ENCODE measurements at regions not wholly inside any gene's neighbourhood (a gene's known extent, or its start where the extent isn't known, plus 50 kb on each side); places are given as distances from the start of the nearest gene placed in this dataset.

DNA sequence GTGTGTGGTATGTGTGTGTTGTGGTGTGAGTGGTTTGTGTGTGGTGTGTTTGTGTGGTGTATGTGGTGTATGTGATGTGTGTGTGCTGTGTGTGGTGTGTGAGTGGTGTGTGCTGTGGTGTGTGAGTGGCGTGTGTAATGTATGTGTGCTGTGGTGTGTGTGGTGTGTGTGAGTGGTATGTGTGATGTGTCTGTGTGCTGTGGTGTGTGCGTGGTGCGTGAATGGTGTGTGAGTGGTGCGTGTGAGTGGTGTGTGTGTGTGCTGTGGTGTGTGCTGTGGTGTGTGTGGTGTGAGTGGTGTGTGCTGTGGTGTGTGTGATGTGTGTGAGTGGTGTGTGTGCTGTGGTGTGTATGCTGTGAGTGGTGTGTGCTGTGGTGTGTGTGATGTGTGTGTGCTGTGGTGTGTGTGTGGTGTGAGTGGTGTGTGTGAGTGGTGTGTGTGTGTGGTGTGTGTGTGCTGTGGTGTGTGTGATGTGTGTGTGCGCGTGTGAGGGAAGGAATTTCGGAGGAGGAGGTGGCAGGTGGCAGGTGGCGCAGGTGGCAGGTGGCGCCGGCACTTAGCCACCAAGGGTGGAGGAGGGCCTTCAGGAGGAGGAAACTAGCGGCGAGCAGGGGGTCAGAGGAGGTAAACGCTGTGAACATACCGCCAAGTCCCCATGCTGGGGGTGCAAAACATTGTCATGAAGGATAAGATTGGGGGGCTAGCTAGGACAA, 191.8 kb downstream of the MELK start:
- peak; percentile 56 for DNase-seq

DNA sequence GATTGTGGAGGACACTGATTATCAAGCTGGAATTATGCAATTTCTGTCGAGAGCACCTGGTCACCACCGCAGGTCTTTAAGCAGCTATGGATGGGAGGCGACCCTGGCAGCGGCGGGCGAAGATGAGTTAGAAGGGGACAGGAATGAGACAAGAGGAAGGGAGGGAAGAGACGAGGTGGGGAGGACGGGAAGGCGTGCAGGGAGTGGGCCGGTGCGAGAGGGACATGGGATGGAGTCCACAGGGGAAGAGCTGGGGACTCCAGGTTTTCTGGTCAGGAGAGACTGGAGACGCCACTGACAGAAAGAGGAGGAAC, 192.3 kb downstream of the MELK start:
- peak; percentile 55 for DNase-seq

DNA sequence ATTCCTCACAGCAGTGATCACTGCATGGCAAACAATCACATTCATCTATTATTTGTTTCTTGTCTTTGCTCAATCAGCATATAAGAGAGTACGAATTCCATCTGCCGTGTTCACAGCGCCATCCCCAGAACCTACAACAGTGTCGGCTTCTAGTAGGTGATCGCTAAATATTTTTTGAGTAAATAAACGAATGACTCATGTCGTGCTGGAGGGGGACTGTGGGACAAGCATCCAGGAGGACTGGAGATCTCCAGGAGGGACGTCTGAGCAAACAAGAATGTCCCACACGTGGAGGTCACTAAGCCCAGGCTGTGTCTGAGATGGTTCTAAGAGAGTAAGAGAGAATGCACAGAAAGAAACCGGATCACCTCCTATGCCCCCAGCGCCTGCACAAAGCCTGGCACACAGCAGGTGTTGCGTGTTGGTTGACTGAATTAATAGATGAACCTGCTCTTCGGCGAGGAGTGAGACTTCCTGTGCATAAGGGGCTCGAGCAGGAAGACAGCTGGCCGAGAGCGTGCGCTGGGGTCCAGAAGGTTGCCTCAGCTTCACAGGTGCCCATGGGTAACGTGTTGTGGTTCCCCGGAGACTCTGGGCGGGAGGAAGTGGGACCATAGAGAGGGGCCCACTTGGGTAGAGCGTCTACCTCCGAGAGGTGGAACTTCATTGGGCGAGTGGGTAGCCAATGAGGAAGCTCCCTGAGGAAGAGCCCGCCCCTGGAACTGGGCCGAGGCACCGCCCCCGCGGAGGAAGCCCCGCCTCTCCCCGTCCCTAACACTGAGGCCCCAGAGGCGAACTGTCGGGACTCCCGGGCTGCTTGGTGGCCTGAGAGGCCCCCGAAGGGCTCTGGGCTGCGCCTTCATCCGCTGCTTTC, 193.0 kb downstream of the MELK start:
- DNase-seq: peak; percentile 99

DNA sequence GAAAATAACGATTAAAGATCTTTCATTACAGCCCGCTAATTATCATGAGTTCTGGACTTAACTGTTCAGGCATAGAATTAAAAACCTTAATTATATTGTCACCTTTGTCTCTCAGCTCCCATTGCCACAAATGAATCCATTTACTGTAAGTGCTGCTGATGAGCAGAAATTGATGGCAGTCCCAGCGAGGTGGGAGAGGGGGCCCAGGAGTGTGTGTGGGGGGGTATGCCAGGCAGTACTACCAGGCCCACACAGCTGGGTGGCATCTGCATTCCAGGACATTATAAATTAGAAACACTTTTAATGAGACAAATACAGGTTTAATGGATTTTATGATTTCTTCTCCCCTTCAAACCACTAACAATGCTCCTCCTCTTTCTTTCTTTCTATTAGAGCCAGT, 196.0 kb downstream of the MELK start:
- DNase-seq: no peak

DNA sequence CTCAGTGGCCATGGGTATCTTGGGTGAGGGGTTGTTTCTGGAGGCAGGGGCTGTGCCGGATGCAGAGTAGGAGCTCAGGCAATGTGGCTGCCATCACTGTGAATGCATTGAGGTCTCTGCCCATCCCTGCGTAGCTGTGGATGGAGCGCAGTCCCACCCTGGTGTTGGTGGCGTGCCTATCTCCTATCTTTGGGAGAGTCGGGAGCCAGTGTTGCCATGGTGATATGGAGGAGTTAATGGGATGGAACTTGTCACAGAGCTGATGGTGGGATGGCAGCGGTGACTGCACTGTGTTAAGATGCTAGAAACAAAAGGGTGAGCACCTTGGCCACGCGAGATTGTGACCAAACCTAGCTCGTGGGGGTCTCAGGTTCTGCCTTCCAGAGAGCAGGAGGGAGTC, 197.3 kb downstream of the MELK start:
- no peak for DNase-seq

DNA sequence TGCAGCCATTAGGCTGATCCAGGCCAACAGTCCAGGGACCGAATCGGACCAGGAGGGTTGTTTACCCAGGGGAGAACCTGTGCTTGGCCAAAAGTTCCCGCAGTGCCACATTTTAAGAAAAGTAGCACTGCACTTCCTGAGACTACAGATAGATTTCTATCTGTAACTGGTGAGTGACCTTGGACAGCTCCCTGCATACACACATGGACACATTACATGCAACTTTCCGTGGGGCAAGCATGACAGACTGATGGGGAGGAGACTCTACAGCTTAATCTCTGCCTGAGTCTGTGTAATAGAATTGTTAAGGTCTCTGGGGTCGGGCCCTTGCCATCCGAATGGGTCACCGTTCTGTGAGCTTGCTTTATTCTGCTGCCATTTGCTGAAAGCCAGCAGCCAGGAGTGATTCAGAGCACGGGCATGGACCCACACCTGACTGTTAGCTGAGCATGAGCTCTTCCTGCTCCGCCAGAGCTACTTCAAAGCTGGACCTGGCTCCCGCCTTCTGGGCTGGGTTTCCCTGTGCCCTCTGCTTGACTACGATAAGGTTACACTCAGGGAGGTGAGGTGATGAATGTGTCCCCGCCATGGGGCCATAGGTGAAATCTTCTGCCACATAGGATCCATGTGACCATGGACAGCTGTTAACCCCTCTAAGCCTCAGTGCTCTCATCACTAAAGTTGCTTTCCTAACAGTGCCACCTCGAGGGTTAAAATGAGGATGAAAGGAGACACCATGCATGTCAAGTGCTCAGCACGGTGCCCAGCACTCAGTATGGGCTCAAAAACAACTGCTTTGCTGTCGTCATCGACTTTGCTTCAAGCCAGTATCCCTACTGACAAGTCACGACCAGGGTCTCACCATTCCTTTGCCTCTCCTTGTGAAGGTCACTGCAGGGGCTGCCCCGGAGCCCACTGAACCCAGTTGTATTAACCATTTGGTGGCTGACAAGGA, 200.0 kb downstream of the MELK start:
- DNase-seq: no peak

DNA sequence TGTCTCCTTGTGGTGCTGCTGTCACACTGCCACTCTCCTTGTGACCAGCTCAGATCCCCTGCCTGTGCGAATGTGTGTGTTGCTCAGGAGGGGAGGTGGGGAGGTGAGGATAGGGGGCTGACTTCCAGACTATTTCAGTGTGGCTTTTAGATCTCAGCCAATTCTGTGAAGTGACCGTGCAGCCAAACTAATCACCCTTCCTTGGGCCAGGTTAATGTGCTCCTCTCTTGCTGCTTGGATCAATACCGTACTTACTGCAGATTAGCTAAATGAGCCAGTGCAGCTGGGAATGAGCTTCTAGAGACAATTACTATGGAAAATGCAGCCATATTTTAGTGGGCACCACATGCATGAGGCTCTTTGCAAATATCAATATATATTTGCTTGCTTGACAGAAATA, 206.0 kb downstream of the MELK start:
- DNase-seq: no peak

DNA sequence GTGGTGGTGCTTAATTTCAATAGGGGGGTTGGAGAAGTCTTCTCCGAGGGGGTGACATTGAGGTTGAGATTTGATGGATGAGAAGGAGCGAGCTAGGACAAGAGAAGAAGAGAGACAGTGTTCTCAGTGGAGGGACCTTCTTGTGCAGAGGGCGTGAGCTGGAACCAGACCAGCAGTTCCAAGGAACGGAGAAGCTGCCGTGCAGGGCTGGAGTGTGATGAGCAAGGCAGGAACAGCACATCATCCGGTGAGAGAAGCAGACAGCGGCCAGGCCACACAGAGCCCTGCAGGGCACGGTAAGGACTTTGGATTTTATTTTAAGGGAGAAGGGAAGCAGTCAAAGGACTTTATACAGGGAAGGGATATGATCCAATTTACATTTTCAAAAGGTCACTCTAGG, 206.9 kb downstream of the MELK start:
- no peak for DNase-seq

DNA sequence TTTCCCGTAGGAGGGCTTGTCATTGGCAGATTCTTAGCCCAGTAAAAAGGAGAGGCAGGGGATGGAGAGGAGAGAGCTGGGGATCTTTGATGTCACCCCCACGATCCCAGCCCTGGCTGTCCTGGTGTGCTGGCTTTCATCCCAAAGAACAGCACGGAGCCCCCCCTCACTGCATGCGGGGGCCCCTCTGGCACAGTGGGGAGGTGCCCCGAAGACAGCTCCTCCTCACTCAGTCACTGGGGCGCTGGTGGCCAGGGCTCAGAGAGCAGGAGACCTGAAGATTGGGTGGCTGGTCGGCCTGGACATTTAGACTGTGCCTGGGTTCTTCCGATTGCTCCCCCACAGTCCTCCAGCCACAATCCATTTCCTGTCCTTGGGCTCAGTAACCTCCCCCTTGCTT, 207.5 kb downstream of the MELK start:
- DNase-seq: no peak

DNA sequence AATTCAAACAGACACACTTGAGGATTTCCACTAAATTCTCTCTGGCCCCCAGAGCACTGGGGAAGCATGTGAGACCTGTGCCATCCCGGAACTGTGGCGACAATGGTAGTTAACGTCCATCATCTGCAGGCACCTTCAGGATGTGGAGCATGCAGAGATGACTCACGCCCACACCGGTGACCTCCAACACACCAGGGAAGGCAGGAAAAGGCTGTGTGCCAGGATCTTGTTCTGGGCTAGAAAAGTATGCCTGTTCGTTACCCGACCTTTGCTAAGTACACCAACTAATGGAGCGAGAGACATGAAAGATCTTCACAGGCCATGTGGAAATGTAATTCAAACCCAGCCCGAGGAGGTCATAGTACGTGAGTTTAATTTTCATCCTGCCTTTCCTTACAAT, 208.8 kb downstream of the MELK start:
- no peak for DNase-seq
